ENCODE measurements at regions not wholly inside any gene's neighbourhood (a gene's known extent, or its start where the extent isn't known, plus 50 kb on each side); places are given as distances from the start of the nearest gene placed in this dataset.

GRCh38 chr9:134487066-134487710, 154.4 kb upstream of the COL5A1 start:
- DNase-seq = no peak

- DNase-seq = no peak
Measured at GRCh38 chr9:134488331-134489280, 153.0 kb upstream of the COL5A1 start.

GRCh38 chr9:134489621-134490408, 151.8 kb upstream of the COL5A1 start:
- no peak for DNase-seq

- no peak for DNase-seq
Measured at GRCh38 chr9:134490446-134490845, 151.2 kb upstream of the COL5A1 start.

- no peak for DNase-seq
Measured at GRCh38 chr9:134491196-134491835, 150.3 kb upstream of the COL5A1 start.

GRCh38 chr9:134491856-134492255, 149.7 kb upstream of the COL5A1 start:
- DNase-seq = no peak

- DNase-seq = no peak
Measured at GRCh38 chr9:134492281-134492691, 149.3 kb upstream of the COL5A1 start.

- no peak for DNase-seq
Measured at GRCh38 chr9:134492721-134493460, 148.7 kb upstream of the COL5A1 start.

GRCh38 chr9:134493461-134494272, 147.9 kb upstream of the COL5A1 start:
- no peak for DNase-seq

- no peak for DNase-seq
Measured at GRCh38 chr9:134494273-134494815, 147.3 kb upstream of the COL5A1 start.

- DNase-seq = no peak
Measured at GRCh38 chr9:134494905-134495304, 146.7 kb upstream of the COL5A1 start.

- DNase-seq = no peak
Measured at GRCh38 chr9:134495881-134496412, 145.7 kb upstream of the COL5A1 start.

GRCh38 chr9:134496413-134497282, 145.0 kb upstream of the COL5A1 start:
- DNase-seq = no peak

- DNase-seq = no peak
Measured at GRCh38 chr9:134497283-134497860, 144.2 kb upstream of the COL5A1 start.

- no peak for DNase-seq
Measured at GRCh38 chr9:134498814-134499166, 142.8 kb upstream of the COL5A1 start.

GRCh38 chr9:134500931-134501760, 140.5 kb upstream of the COL5A1 start:
- DNase-seq = no peak

- no peak for DNase-seq
Measured at GRCh38 chr9:134501761-134502265, 139.8 kb upstream of the COL5A1 start.

- no peak for DNase-seq
Measured at GRCh38 chr9:134502266-134502791, 139.3 kb upstream of the COL5A1 start.

Data from KG1 (cell line).